ENCODE measurements at regions not wholly inside any gene's neighbourhood (a gene's known extent, or its start where the extent isn't known, plus 50 kb on each side); places are given as distances from the start of the nearest gene placed in this dataset.

DNA sequence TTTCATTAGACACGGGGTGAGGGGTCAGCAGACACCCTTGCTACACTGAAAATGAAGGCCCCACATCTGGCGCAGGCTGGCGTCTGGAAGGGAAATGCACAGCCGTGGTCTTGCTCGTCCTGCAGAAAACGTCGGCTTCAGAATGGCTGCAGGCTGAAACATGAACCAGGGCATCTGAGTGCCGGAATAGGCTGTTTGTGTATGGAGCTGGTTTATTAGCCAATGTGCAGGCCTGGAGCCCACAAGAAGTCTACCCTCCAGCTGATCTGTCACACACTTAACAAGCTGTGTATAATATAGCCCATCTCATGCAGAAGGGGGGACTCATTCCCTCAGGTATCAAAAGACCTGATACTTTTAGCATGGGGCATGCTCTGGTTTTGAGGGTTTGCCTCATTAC is 153.4 kb upstream of the SOX11 start:
- no peak overlapping the region for H3K4me3 ChIP-seq
- H3K27ac ChIP-seq, result no peak overlapping the region
- H3K27me3 ChIP-seq, result peaks cover 0 to 3% of the 10 kb centered on the region in 2 donors
- no peak for DNase-seq
- no peaks in the 10 kb centered on the region for H3K36me3 ChIP-seq
- H3K9me3 ChIP-seq, result no peaks in the 10 kb centered on the region
- no peaks in the 10 kb centered on the region for H3K4me1 ChIP-seq
- intact Hi-C loops (cut with DNase I; ENCODE audit: low total_unique reads), result no loop called here
- TF ChIP-seq, protein P1, sequence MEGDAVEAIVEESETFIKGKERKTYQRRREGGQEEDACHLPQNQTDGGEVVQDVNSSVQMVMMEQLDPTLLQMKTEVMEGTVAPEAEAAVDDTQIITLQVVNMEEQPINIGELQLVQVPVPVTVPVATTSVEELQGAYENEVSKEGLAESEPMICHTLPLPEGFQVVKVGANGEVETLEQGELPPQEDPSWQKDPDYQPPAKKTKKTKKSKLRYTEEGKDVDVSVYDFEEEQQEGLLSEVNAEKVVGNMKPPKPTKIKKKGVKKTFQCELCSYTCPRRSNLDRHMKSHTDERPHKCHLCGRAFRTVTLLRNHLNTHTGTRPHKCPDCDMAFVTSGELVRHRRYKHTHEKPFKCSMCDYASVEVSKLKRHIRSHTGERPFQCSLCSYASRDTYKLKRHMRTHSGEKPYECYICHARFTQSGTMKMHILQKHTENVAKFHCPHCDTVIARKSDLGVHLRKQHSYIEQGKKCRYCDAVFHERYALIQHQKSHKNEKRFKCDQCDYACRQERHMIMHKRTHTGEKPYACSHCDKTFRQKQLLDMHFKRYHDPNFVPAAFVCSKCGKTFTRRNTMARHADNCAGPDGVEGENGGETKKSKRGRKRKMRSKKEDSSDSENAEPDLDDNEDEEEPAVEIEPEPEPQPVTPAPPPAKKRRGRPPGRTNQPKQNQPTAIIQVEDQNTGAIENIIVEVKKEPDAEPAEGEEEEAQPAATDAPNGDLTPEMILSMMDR (IDR thresholded peaks at IDR 0.05), result no peak

- Histone ChIP-seq H3K36me3 (no peaks in the 10 kb centered on the region), H3K9me3 (peaks cover 0 to 7% (median 0%) of the 10 kb centered on the region in 3 donors), H3K27me3 (peaks cover 0 to 3% of the 10 kb centered on the region in 2 donors), H3K4me1 (no peaks in the 10 kb centered on the region), H3K27ac (no peak overlapping the region), H3K4me3 (no peak overlapping the region)
- intact Hi-C loops (cut with DNase I; ENCODE audit: low total_unique reads), result no loop called here
- no peak for DNase-seq
- TF ChIP-seq, protein P1 (IDR thresholded peaks at IDR 0.05), result no peak
Observed at GRCh38 chr2:5539282-5540165, 152.7 kb upstream of the SOX11 start.

- Histone ChIP-seq H3K4me3 (no peak overlapping the region), H3K36me3 (no peaks in the 10 kb centered on the region), H3K4me1 (no peaks in the 10 kb centered on the region), H3K27me3 (peaks cover 0 to 3% of the 10 kb centered on the region in 2 donors), H3K27ac (no peak overlapping the region), H3K9me3 (peaks cover 0 to 9% (median 0%) of the 10 kb centered on the region in 3 donors)
- DNase-seq, result no peak
- TF ChIP-seq, protein P1 (IDR thresholded peaks at IDR 0.05), result no peak
- intact Hi-C loops (cut with DNase I; ENCODE audit: low total_unique reads), result no loop called here
Observed at GRCh38 chr2:5540856-5541255, 151.3 kb upstream of the SOX11 start.

GRCh38 chr2:5544205-5544786 is 147.9 kb upstream of the SOX11 start:
- TF ChIP-seq, protein P1 (IDR thresholded peaks at IDR 0.05), result no peak
- Histone ChIP-seq H3K27ac (no peak overlapping the region), H3K4me3 (no peak overlapping the region), H3K9me3 (peaks cover 0 to 9% (median 0%) of the 10 kb centered on the region in 3 donors), H3K27me3 (peaks cover 0 to 3% of the 10 kb centered on the region in 2 donors), H3K4me1 (no peaks in the 10 kb centered on the region), H3K36me3 (no peaks in the 10 kb centered on the region)
- DNase-seq, result no peak
- intact Hi-C loops (cut with DNase I; ENCODE audit: low total_unique reads), result no loop called here

- Histone ChIP-seq H3K9me3 (peaks cover 0 to 9% (median 0%) of the 10 kb centered on the region in 3 donors), H3K27ac (no peak overlapping the region), H3K27me3 (no peaks in the 10 kb centered on the region), H3K36me3 (no peaks in the 10 kb centered on the region), H3K4me3 (no peak overlapping the region), H3K4me1 (no peaks in the 10 kb centered on the region)
- intact Hi-C loops (cut with DNase I; ENCODE audit: low total_unique reads), result no loop called here
- DNase-seq, result no peak
- TF ChIP-seq, protein P1 (IDR thresholded peaks at IDR 0.05), result no peak
Observed at GRCh38 chr2:5546181-5546580, 146.0 kb upstream of the SOX11 start.
